ENCODE measurements at regions not wholly inside any gene's neighbourhood (a gene's known extent, or its start where the extent isn't known, plus 50 kb on each side); places are given as distances from the start of the nearest gene placed in this dataset.

GRCh38 chr6:166803471-166803870, 152.9 kb downstream of the RNASET2 start:
- FAIRE-seq (no peak), ATAC-seq (no peak), DNase-seq (ENCODE audit: low spot score) (no peak)
- no peak overlapping the region for H3K4me2 ChIP-seq (ENCODE audit: low read depth, low read length)
- no peak overlapping the region for H3K9ac ChIP-seq (ENCODE audit: insufficient read depth, low read depth, low read length)
- no peaks in the 10 kb centered on the region for H3K79me2 ChIP-seq (ENCODE audit: insufficient read depth, low read length)
- H4K20me1 ChIP-seq (ENCODE audit: insufficient read depth, low read length), result no peaks in the 10 kb centered on the region; the same call in 1 of the 2 replicates
- in situ Hi-C loops (cut with HindIII; ENCODE audit: extremely low pct_ligation_motif_present, low pct_unique_long_range_greater_than_20kb), result no loop called here
- H3K27me3 ChIP-seq (ENCODE audit: control insufficient read depth in 1 of 2, insufficient read depth in 2 of 2, low read length in 2 of 2), result 0 out of 5 replicates have a peak, but pooled peaks cover 0 to 3% of the 10 kb centered on the region in 2 experiments
- TF ChIP-seq, protein P1, sequence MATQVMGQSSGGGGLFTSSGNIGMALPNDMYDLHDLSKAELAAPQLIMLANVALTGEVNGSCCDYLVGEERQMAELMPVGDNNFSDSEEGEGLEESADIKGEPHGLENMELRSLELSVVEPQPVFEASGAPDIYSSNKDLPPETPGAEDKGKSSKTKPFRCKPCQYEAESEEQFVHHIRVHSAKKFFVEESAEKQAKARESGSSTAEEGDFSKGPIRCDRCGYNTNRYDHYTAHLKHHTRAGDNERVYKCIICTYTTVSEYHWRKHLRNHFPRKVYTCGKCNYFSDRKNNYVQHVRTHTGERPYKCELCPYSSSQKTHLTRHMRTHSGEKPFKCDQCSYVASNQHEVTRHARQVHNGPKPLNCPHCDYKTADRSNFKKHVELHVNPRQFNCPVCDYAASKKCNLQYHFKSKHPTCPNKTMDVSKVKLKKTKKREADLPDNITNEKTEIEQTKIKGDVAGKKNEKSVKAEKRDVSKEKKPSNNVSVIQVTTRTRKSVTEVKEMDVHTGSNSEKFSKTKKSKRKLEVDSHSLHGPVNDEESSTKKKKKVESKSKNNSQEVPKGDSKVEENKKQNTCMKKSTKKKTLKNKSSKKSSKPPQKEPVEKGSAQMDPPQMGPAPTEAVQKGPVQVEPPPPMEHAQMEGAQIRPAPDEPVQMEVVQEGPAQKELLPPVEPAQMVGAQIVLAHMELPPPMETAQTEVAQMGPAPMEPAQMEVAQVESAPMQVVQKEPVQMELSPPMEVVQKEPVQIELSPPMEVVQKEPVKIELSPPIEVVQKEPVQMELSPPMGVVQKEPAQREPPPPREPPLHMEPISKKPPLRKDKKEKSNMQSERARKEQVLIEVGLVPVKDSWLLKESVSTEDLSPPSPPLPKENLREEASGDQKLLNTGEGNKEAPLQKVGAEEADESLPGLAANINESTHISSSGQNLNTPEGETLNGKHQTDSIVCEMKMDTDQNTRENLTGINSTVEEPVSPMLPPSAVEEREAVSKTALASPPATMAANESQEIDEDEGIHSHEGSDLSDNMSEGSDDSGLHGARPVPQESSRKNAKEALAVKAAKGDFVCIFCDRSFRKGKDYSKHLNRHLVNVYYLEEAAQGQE (IDR thresholded peaks at IDR 0.05; ENCODE audit: borderline replicate concordance in 1 of 2, low read depth in 1 of 2, low read length in 2 of 2), result no peak
- no peak for TF ChIP-seq RELA (CRISPR knock-in tag; IDR thresholded peaks at IDR 0.05)
- no peak for TF ChIP-seq ZIK1 (CRISPR knock-in tag; IDR thresholded peaks at IDR 0.05; ENCODE audit: borderline replicate concordance, low read depth)
- H3K9me3 ChIP-seq (ENCODE audit: low read length), result peaks cover 26% of the 10 kb centered on the region
- H3K36me3 ChIP-seq (replicated peaks in 1 of 2; ENCODE audit: control insufficient read depth in 1 of 2, insufficient read depth in 2 of 2, low read length in 2 of 2), result no peaks in the 10 kb centered on the region
- BruUV-seq (replicated peaks), result no TSS peak
- no peak overlapping the region for H2AFZ ChIP-seq (ENCODE audit: low read length)
- ChIA-PET POLR2A (no interaction called here), CTCF (ENCODE audit: low intra/inter-chr PET ratio, low total read pairs) (no interaction called here)
- H3K27ac ChIP-seq (ENCODE audit: extremely low read length, insufficient read depth, low read length), result no peak overlapping the region
- intact Hi-C loops (cut with micrococcal nuclease; ENCODE audit: unreplicated experiment), result no loop called here
- WGBS (ENCODE audit: low lambda C conversion rate), result 44% methylated on average over 9 of the region's 9 CpGs
- no peak overlapping the region for H3K4me3 ChIP-seq (replicated peaks in 1 of 3; ENCODE audit: insufficient read depth in 1 of 3, low read depth in 2 of 3, low read length in 3 of 3)
- no peaks in the 10 kb centered on the region for H3K4me1 ChIP-seq (ENCODE audit: insufficient read depth, low read length)

- intact Hi-C loops (cut with micrococcal nuclease; ENCODE audit: unreplicated experiment), result no loop called here
- TF ChIP-seq, protein P2, sequence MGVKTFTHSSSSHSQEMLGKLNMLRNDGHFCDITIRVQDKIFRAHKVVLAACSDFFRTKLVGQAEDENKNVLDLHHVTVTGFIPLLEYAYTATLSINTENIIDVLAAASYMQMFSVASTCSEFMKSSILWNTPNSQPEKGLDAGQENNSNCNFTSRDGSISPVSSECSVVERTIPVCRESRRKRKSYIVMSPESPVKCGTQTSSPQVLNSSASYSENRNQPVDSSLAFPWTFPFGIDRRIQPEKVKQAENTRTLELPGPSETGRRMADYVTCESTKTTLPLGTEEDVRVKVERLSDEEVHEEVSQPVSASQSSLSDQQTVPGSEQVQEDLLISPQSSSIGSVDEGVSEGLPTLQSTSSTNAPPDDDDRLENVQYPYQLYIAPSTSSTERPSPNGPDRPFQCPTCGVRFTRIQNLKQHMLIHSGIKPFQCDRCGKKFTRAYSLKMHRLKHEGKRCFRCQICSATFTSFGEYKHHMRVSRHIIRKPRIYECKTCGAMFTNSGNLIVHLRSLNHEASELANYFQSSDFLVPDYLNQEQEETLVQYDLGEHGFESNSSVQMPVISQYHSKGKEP (CRISPR knock-in tag; IDR thresholded peaks at IDR 0.05), result no peak
- TF ChIP-seq AGO2 (optimal IDR thresholded peaks at IDR 0.05; ENCODE audit: low read depth, low read length) (no peak), ZNF263 (CRISPR knock-in tag; IDR thresholded peaks at IDR 0.05) (no peak), RFXAP (CRISPR knock-in tag; IDR thresholded peaks at IDR 0.05; ENCODE audit: borderline replicate concordance) (no peak), ZMAT3 (CRISPR knock-in tag; conservative IDR thresholded peaks at IDR 0.05) (no peak), NFE2L2 (IDR thresholded peaks at IDR 0.05; ENCODE audit: low read length) (peak; percentile 44; the same call in 1 of the 2 replicates)
- CTCF ChIA-PET (ENCODE audit: low intra/inter-chr PET ratio, low total read pairs), result no interaction called here
- WGBS (ENCODE audit: low lambda C conversion rate), result 30% methylated on average over 7 of the region's 7 CpGs
- H3K79me2 ChIP-seq (ENCODE audit: insufficient read depth, low read length), result no peaks in the 10 kb centered on the region
- H4K20me1 ChIP-seq (ENCODE audit: insufficient read depth, low read length), result no peaks in the 10 kb centered on the region; the same call in 1 of the 2 replicates
- ATAC-seq (no peak), DNase-seq (ENCODE audit: low spot score) (no peak), FAIRE-seq (no peak)
- H3K4me3 ChIP-seq (replicated peaks in 1 of 3; ENCODE audit: insufficient read depth in 1 of 3, low read depth in 2 of 3, low read length in 3 of 3), result no peak overlapping the region
- H3K9me3 ChIP-seq (ENCODE audit: low read length), result peaks cover 23% of the 10 kb centered on the region
- H3K27me3 ChIP-seq (ENCODE audit: control insufficient read depth in 1 of 2, insufficient read depth in 2 of 2, low read length in 2 of 2), result 0 out of 5 replicates have a peak, but pooled peaks cover 0 to 3% of the 10 kb centered on the region in 2 experiments
- POLR2A ChIA-PET, result no interaction called here
- no peak overlapping the region for H3K27ac ChIP-seq (ENCODE audit: extremely low read length, insufficient read depth, low read length)
- no TSS peak for BruUV-seq (replicated peaks)
- H3K4me1 ChIP-seq (ENCODE audit: insufficient read depth, low read length), result no peaks in the 10 kb centered on the region
- H3K9ac ChIP-seq (ENCODE audit: insufficient read depth, low read depth, low read length), result no peak overlapping the region
- no peaks in the 10 kb centered on the region for H3K36me3 ChIP-seq (replicated peaks in 1 of 2; ENCODE audit: control insufficient read depth in 1 of 2, insufficient read depth in 2 of 2, low read length in 2 of 2)
- in situ Hi-C loops (cut with HindIII; ENCODE audit: extremely low pct_ligation_motif_present, low pct_unique_long_range_greater_than_20kb), result no loop called here
- no peak overlapping the region for H2AFZ ChIP-seq (ENCODE audit: low read length)
- no peak overlapping the region for H3K4me2 ChIP-seq (ENCODE audit: low read depth, low read length)
These were observed 153.9 kb downstream of the RNASET2 start for GRCh38 chr6:166802401-166802800.

All from HepG2 (cell line).